LHCN-M2 (cell line): ENCODE measurements at regions not wholly inside any gene's neighbourhood (a gene's known extent, or its start where the extent isn't known, plus 50 kb on each side); places are given as distances from the start of the nearest gene placed in this dataset.
"Not testable (repeated sequence)": the region's sequence is repeated elsewhere in the genome, so short reads cannot be mapped to it uniquely, and the experiment has no call there.

ENCODE experiments used
- DNase-seq: peaks from one replicate; pipeline ENCODE4 v3.0.0-alpha.2; 2012; ENCODE audit warnings: low read depth

DNA sequence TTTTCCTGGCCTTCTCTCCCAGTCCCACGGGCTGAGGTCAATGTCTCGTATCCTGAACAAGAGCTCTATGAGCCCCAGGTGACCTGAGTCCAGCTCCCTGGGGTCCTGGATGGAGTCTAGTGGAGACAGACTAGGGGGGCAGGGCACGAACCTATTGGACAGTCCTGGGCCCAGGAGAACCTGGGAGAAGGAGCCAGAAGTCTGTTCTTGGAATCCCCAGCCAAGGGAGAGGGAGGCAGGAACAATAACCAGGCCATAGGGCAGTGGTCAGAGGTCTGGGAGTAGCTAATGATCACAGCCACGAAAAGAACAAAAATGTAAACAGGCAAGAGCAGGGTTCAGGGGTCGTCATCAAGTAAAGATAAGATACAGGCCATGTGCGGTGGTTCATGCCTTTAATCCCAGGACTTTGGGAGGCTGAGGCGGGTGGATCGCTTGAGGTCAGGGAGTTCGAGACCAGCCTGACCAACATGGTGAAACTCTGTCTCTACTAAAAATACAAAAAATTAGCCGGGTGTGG lies 60.8 kb downstream of the COPRS start:
- DNase-seq = no peak

GRCh38 chr17:31795941-31796340 lies 63.1 kb downstream of the COPRS start:
- not testable (repeated sequence) for DNase-seq

DNA sequence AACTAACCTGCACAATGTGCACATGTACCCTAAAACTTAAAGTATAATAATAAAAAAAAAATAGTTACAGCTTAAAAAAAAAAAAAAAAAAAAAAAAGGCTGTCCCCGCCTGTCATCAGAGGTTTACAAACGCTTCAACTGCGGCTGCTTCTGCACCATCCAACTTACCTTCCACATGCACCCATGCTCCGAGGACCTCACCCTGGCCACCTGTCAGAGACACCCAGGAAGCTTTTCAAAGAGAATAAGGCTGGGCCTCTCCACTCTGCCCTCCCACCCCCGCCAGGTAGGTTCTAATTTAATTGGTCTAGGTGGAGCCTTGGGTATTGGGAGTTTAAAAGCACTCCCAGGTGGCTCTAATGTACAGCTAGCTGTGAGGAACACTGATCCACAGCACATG lies 64.9 kb downstream of the COPRS start:
- DNase-seq = no peak

DNA sequence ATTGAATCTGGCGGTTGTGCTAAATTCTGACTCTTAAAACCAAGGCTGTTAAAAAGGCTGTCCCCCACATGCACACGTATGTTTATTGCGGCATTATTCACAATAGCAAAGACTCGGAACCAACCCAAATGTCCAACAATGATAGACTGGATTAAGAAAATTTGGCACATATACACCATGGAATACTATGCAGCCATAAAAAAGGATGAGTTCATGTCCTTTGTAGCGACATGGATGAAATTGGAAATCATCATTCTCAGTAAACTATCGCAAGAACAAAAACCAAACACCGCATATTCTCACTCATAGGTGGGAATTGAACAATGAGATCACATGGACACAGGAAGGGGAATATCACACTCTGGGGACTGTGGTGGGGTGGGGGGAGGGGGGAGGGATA lies 65.4 kb downstream of the COPRS start:
- not testable (repeated sequence) for DNase-seq

- DNase-seq = no peak
Measured at GRCh38 chr17:31792007-31792585, 66.9 kb downstream of the COPRS start.

GRCh38 chr17:31789707-31790505 lies 69.1 kb downstream of the COPRS start:
- DNase-seq = no peak

GRCh38 chr17:31788956-31789355 lies 70.1 kb downstream of the COPRS start:
- DNase-seq = peak; percentile 8

DNA sequence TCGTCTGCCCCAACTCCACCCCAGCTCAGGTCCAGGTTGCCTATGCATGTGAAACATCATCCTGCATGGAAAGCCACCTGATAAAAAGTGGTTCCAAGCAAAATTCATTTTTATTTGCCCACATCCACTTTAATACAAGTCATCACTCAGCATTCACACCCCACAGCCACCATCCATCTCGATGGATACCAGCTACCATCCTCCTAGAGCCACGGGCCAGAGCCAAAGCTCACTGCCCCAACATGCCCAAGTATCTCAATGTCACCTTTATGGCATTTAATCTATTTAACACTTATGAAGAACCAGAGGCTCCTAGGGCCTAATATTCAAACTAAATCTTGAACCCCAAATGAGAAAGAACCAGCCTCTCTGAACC lies 70.5 kb downstream of the COPRS start:
- no peak for DNase-seq

DNA sequence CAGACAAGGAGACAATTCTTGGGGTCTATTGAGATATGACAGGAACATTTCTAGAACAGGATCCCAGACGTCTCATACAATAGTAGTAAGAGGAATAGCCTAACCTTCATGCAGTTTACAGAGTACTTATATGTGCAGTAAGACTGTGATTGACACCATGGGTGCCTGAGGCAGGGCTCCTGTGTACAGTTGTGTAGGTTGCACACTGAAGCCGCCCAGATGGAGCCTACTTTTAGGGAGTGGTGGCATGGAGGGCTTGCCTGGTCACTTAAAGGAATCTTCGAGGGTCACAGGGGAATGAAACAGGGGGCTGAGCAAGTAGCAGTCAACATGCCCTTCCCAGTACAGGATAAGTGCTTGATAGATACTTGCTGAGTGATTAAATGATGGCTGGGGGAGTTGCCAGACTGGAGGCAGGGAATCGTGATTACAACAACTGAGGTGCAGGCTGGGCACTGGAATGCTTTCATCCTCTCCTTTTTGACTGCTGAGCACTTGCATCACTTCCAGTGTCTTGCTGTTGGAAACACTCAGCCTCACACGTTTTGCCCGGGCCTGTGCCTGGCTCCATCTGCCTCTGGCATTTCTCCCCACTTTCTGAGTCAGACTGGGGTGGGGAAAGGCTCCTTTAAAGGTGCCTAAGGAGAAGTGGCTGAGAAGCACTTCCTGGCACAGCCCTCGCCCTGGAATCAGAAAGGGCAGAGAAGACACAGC lies 71.0 kb downstream of the COPRS start:
- peak; percentile 78 for DNase-seq

GRCh38 chr17:31786796-31787481 lies 72.1 kb downstream of the COPRS start:
- DNase-seq = no peak

DNA sequence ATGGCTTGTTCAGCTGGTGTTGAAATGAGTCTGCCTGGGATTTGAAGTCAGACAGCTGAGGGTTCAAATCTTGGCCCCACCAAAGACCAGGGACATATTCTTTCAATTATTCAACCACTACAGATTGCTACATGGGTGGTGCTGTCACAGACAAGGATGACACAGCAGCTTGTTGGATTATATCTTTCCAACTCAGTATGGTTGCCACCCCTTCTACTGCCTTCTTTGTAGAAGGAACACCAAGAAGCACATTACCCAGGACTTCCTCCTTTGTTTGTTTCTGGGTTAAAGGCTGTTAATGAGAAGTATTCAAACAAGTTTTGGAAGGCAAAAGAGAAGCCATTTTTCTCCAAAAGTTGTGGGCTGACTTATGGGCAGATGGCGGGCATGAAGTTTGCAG lies 78.6 kb downstream of the COPRS start:
- no peak for DNase-seq

GRCh38 chr17:31778523-31778922 lies 80.5 kb downstream of the COPRS start:
- DNase-seq = no peak

GRCh38 chr17:31771328-31771727 lies 87.7 kb downstream of the COPRS start:
- not testable (repeated sequence) for DNase-seq

- not testable (repeated sequence) for DNase-seq
Measured at GRCh38 chr17:31770501-31770900, 88.5 kb downstream of the COPRS start.

- DNase-seq = not testable (repeated sequence)
Measured at GRCh38 chr17:31761836-31762510, 97.1 kb downstream of the COPRS start.

DNA sequence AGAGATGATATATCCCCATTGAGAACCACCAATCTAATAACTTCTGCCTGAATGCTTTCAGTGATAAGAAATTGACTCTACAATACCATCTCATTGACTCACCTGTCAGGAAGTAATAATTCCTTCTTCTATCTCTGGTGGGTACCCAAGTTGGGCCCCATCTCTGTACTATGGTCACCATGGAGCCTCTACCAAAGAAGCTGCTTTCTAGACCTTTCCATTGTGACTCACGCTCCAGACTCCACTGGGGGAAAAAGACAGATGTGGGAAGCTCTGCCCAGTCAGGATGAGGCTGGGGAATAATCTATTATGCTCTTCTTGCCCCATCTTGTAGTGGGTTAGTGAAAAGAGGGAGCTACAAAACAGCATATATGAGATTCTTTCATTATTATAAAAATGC lies 100.4 kb downstream of the COPRS start:
- DNase-seq = no peak

- no peak for DNase-seq
Measured at GRCh38 chr17:31757097-31757496, 101.9 kb downstream of the COPRS start.

DNA sequence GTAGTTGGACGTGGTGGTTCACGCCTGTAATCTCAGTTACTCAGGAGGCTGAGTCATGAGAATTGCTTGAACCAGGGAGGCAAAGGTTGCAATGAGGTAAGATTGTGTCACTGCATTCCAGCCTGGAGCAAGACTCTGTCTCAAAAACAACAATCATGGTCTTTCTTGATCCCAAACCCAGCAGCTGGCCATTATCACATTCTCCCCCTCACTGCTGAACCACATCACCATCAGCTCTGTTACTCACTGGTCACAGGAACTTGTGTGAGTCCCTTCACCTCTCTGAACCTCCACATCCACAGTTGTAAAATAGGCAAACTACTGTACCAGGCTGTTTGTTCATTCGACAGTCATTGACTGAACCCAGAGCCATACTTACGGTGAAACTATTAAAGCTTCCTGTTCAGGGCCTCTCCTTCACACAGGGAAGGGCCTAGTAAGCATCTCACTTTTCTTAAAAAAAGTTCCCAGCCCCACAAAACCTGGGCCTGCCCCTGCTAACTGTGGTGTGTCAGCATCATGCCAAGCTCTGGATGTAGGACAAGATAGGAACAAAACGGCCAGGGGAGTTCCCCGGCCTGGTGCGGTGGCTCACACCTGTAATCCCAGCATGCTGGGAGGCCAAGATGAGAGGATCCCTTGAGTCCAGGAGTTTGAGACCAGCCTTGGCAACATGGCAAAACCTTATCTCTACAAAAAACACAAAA lies 104.7 kb downstream of the COPRS start:
- DNase-seq = peak; percentile 79

GRCh38 chr17:31753011-31753410 lies 106.0 kb downstream of the COPRS start:
- no peak for DNase-seq

DNA sequence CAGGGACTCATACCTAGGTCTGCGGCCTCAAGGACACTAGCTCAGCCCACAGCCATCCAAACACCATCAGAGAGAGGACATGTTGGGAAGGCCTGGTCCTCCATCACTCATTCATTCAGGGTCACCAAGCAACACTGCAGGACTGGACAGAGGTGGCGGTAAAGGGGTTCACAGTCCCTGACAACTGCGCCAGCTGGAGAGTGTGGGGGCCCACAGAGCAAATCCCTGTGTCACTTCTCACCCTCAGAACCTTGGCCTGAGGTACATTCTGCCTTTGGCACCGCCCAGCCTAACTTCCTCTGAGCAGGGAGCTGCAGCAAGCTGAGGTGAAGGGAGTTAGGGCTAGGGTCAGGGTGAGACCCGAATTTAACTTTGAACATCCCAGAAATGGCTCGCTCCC lies 106.5 kb downstream of the COPRS start:
- no peak for DNase-seq

DNA sequence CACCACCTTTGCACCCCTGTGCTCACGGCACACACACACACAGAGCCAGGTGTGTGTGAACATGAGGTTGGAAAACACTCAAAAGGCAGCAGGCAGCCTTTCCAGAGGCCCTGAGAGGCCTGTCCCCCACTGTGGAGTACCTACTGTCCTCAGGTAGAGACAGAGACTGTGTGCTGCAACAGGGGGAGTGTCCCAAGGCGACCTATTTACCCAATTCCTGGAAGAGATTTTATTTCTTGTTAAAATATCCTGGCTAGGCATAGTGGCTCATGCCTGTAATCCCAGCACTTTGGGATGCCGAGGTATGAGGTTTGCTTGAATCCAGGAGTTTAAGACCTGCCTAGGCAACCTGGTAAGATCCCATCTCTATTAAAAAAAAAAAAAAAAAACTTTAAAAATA lies 108.5 kb downstream of the COPRS start:
- no peak for DNase-seq
